Ovary (tissue), 7 donors: ENCODE measurements at regions not wholly inside any gene's neighbourhood (a gene's known extent, or its start where the extent isn't known, plus 50 kb on each side); places are given as distances from the start of the nearest gene placed in this dataset.

Experiments
- DNase-seq, 5 donors: peaks; one replicate each; pipeline ENCODE4 v3.0.0-alpha.2; 2019 to 2020
- H3K27ac ChIP-seq, 2 donors: fragments of 200-600 bp; one replicate each; pipeline versions ENCODE4 v1.5.1 to v1.8.0; 2019 to 2022
- H3K27me3 ChIP-seq: fragments of 200-600 bp; one replicate; pipeline ENCODE4 v1.8.0; 2022
- H3K36me3 ChIP-seq: fragments of 200-600 bp; sonication (generic); one replicate; pipeline ENCODE4 v1.5.1; 2019
- H3K4me1 ChIP-seq: one replicate; pipeline ENCODE4 v1.8.1; 2013; ENCODE audit warnings: mild to moderate bottlenecking, moderate library complexity; ENCODE audit not compliant: insufficient read depth
- H3K4me3 ChIP-seq: fragments of 200-600 bp; sonication (generic); one replicate; pipeline ENCODE4 v1.5.1; 2017
- H3K9me3 ChIP-seq, 2 donors: fragments of 200-600 bp in 1 of 2; sonication (generic) in 1 of 2; one replicate each; pipeline versions ENCODE4 v1.5.1 to v1.8.1; 2013 to 2019; ENCODE audit warnings: mild to moderate bottlenecking in 1 of 2, moderate library complexity in 1 of 2
- CTCF ChIP-seq, 3 donors: fragments of 450-650 bp in 2 of 3; fragments of 200-600 bp in 1 of 3; IDR thresholded peaks; one replicate each; pipeline versions ENCODE4 v1.5.1 to v1.8.0; 2016 to 2022; ENCODE audit warnings: antibody characterized with exemption in 3 of 3, mild to moderate bottlenecking in 1 of 3
- EP300 ChIP-seq: sonication (generic); formaldehyde crosslinking; IDR thresholded peaks from one replicate; pipeline ENCODE4 v1.6.1; 2017; ENCODE audit warnings: antibody characterized with exemption
- POLR2A ChIP-seq: fragments of 450-650 bp; IDR thresholded peaks from one replicate; pipeline ENCODE4 v1.6.1; 2017; ENCODE audit warnings: antibody characterized with exemption, mild to moderate bottlenecking, moderate library complexity
- WGBS, 3 donors: extraction: QIAGEN DNeasy Blood & Tissue Kit in 1 of 3; methylation state at CpG; one replicate each; pipeline versions ENCODE4 v1.1.5 to v1.1.7; 2013 to 2017; 5-methylcytosine and 5-hydroxymethylcytosine counted together
- intact Hi-C, 4 donors: fragments of 100-400 bp; cut with DNase I; formaldehyde crosslinking; loops; one replicate each; pipeline versions ENCODE4 v1.11.0 to v1.15.1; 2022 to 2023
- donor health status: DM: no; HTN: no; CAD: no; lungs with moderate emphysema.
- donor health status: DM: no; HTN: no; CAD: no.
- donor health status: Bipolar disorder and iron deficiency.
- donor health status: DM: no; HTN: no; CAD: no.
- donor health status: DM: yes; HTN: yes; CAD: no.

GRCh38 chr16:54204756-54205155 is 81.8 kb downstream of the IRX3 start:
- DNase-seq = no peak
- Histone ChIP-seq H3K27me3 (no peaks in the 10 kb centered on the region), H3K36me3 (no peaks in the 10 kb centered on the region), H3K4me3 (no peak overlapping the region), H3K4me1 (peaks cover 1% of the 10 kb centered on the region), H3K9me3 (no peaks in the 10 kb centered on the region), H3K27ac (no peak overlapping the region)
- intact Hi-C loops = no loop called here
- WGBS, 3 donors = 86 to 94% (median 91%) methylated on average over 7 of the region's 7 CpGs
- no peak for TF ChIP-seq POLR2A

GRCh38 chr16:54203851-54204505 is 82.6 kb downstream of the IRX3 start:
- Histone ChIP-seq H3K4me1 (peaks cover 1% of the 10 kb centered on the region), H3K27me3 (no peaks in the 10 kb centered on the region), H3K4me3 (no peak overlapping the region), H3K9me3 (no peaks in the 10 kb centered on the region), H3K27ac (no peak overlapping the region), H3K36me3 (no peaks in the 10 kb centered on the region)
- whole genome bisulfite sequencing, 3 donors = 66 to 75% (median 69%) methylated on average over 10 to 11 of the region's 11 CpGs
- DNase-seq = no peak
- intact Hi-C loops = no loop called here
- TF ChIP-seq CTCF (IDR thresholded peaks at IDR 0.05) = no peak
- TF ChIP-seq EP300 = no peak
- no peak for TF ChIP-seq POLR2A

GRCh38 chr16:54203384-54203783 is 83.2 kb downstream of the IRX3 start:
- peaks cover under 1% of the 10 kb centered on the region for H3K4me1 ChIP-seq
- intact Hi-C loops = no loop called here
- no peak for TF ChIP-seq CTCF (IDR thresholded peaks at IDR 0.05)
- TF ChIP-seq EP300 = no peak
- TF ChIP-seq POLR2A = no peak
- no peaks in the 10 kb centered on the region for H3K36me3 ChIP-seq
- DNase-seq = no peak
- H3K27me3 ChIP-seq = no peaks in the 10 kb centered on the region
- 75 to 96% (median 86%) methylated on average over 3 of the region's 3 CpGs for WGBS, 3 donors
- no peak overlapping the region for H3K4me3 ChIP-seq
- no peak overlapping the region for H3K27ac ChIP-seq
- H3K9me3 ChIP-seq = no peaks in the 10 kb centered on the region
